ENCODE measurements at regions not wholly inside any gene's neighbourhood (a gene's known extent, or its start where the extent isn't known, plus 50 kb on each side); places are given as distances from the start of the nearest gene placed in this dataset.

DNA sequence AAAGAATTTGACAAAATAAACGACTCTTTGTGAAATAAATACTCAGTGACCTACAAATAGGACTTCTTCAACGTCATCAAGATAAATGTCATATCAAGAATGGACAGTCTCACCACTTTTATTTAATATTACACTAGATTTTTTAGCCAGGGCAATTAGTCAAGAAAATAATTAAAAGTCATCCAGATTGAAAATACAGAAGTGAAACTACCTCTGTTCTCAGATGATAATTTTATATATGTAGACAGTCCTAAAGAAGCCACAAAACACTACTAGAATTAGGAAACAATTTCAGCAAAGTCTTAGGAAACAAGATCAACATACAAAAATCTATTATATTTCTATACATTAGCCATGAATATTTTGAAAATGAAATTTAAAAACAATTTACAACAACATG, 689.6 kb upstream of the SEL1L start:
- no peaks in the 10 kb centered on the region for H4K20me1 ChIP-seq (ENCODE audit: insufficient read depth, low read length)
- H3K79me2 ChIP-seq (ENCODE audit: insufficient read depth, low read length): no peaks in the 10 kb centered on the region
- ATAC-seq (ENCODE audit: insufficient read depth, low read depth) (no peak), DNase-seq (no peak)
- no peak overlapping the region for H3K4me3 ChIP-seq (ENCODE audit: low read depth in 1 of 2, low read length in 2 of 2)
- H3K9me3 ChIP-seq (ENCODE audit: insufficient read depth, low read length, severe bottlenecking): no peaks in the 10 kb centered on the region
- H3K27me3 ChIP-seq (ENCODE audit: insufficient read depth, low read length, poor library complexity): no peaks in the 10 kb centered on the region
- H3K9ac ChIP-seq (ENCODE audit: low read depth, low read length): no peak overlapping the region
- no peaks in the 10 kb centered on the region for H3K36me3 ChIP-seq (ENCODE audit: insufficient read depth, low read length)
- no peak overlapping the region for H3K27ac ChIP-seq (ENCODE audit: low read length)
- TF ChIP-seq, protein P1, sequence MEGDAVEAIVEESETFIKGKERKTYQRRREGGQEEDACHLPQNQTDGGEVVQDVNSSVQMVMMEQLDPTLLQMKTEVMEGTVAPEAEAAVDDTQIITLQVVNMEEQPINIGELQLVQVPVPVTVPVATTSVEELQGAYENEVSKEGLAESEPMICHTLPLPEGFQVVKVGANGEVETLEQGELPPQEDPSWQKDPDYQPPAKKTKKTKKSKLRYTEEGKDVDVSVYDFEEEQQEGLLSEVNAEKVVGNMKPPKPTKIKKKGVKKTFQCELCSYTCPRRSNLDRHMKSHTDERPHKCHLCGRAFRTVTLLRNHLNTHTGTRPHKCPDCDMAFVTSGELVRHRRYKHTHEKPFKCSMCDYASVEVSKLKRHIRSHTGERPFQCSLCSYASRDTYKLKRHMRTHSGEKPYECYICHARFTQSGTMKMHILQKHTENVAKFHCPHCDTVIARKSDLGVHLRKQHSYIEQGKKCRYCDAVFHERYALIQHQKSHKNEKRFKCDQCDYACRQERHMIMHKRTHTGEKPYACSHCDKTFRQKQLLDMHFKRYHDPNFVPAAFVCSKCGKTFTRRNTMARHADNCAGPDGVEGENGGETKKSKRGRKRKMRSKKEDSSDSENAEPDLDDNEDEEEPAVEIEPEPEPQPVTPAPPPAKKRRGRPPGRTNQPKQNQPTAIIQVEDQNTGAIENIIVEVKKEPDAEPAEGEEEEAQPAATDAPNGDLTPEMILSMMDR (IDR thresholded peaks at IDR 0.05; ENCODE audit: borderline replicate concordance, extremely low read depth, low read length, poor library complexity, severe bottlenecking): no peak
- TF ChIP-seq EZH2 (IDR thresholded peaks at IDR 0.05; ENCODE audit: borderline replicate concordance, low read depth, low read length, severe bottlenecking): no peak
- no peak overlapping the region for H3K4me2 ChIP-seq (ENCODE audit: insufficient read depth, low read length)
- H3K4me1 ChIP-seq (ENCODE audit: insufficient read depth, low read length): no peaks in the 10 kb centered on the region
- no peak overlapping the region for H2AFZ ChIP-seq (ENCODE audit: low read depth, low read length)

DNA sequence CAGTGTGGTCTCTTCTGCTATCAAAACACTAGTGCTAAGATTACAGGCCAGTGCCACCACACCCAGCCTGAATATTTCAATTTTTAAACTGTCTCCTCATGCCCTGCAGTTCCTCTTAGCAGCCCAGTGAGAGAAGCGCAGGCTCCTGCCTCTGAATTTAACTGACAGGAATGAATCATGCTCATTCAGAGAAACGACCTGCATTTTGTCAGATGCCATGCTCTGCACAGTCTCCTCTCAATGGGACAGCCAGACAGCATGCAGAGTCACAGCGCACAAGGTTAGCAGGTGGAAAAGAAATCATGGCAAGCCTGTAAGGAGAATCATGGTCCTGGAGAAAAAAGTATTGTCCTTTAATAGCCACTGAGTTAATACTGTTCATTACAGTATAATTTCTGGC, 691.0 kb upstream of the SEL1L start:
- TF ChIP-seq, protein P1 (IDR thresholded peaks at IDR 0.05; ENCODE audit: borderline replicate concordance, extremely low read depth, low read length, poor library complexity, severe bottlenecking): no peak
- TF ChIP-seq EZH2 (IDR thresholded peaks at IDR 0.05; ENCODE audit: borderline replicate concordance, low read depth, low read length, severe bottlenecking): no peak
- ATAC-seq (ENCODE audit: insufficient read depth, low read depth) (no peak), DNase-seq (no peak)
- Histone ChIP-seq H3K27ac (ENCODE audit: low read length) (no peak overlapping the region), H3K36me3 (ENCODE audit: insufficient read depth, low read length) (no peaks in the 10 kb centered on the region), H3K4me1 (ENCODE audit: insufficient read depth, low read length) (no peaks in the 10 kb centered on the region), H3K9me3 (ENCODE audit: insufficient read depth, low read length, severe bottlenecking) (no peaks in the 10 kb centered on the region), H3K27me3 (ENCODE audit: insufficient read depth, low read length, poor library complexity) (no peaks in the 10 kb centered on the region), H3K9ac (ENCODE audit: low read depth, low read length) (no peak overlapping the region), H3K4me3 (ENCODE audit: low read depth in 1 of 2, low read length in 2 of 2) (no peak overlapping the region), H2AFZ (ENCODE audit: low read depth, low read length) (no peak overlapping the region), H3K4me2 (ENCODE audit: insufficient read depth, low read length) (no peak overlapping the region), H4K20me1 (ENCODE audit: insufficient read depth, low read length) (no peaks in the 10 kb centered on the region), H3K79me2 (ENCODE audit: insufficient read depth, low read length) (no peaks in the 10 kb centered on the region)

DNA sequence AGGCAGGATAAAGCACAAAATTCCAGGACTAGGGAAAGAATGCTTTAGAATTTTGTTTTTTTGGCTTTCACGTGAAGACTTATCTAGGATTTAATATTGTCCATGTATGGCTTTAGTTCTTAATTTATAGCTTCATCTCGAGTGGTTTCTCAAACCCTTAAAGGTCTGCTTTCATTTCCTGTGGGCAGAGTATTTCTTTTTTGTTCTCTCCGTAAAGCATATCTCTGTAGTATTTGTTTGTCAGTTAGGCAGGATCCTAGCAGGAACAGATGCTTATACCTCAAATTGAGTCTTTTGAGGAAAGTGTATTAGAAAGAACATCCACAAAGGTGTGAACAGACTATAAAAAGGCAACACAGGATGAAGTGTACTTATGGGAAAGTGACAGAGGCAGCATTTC, 697.1 kb upstream of the SEL1L start:
- H3K79me2 ChIP-seq (ENCODE audit: insufficient read depth, low read length): no peaks in the 10 kb centered on the region
- no peaks in the 10 kb centered on the region for H3K9me3 ChIP-seq (ENCODE audit: insufficient read depth, low read length, severe bottlenecking)
- ATAC-seq (ENCODE audit: insufficient read depth, low read depth) (no peak), DNase-seq (no peak)
- TF ChIP-seq, protein P1 (IDR thresholded peaks at IDR 0.05; ENCODE audit: borderline replicate concordance, extremely low read depth, low read length, poor library complexity, severe bottlenecking): no peak
- TF ChIP-seq EZH2 (IDR thresholded peaks at IDR 0.05; ENCODE audit: borderline replicate concordance, low read depth, low read length, severe bottlenecking): no peak
- H3K9ac ChIP-seq (ENCODE audit: low read depth, low read length): no peak overlapping the region
- no peak overlapping the region for H2AFZ ChIP-seq (ENCODE audit: low read depth, low read length)
- H3K27ac ChIP-seq (ENCODE audit: low read length): no peak overlapping the region
- H3K27me3 ChIP-seq (ENCODE audit: insufficient read depth, low read length, poor library complexity): no peaks in the 10 kb centered on the region
- no peaks in the 10 kb centered on the region for H3K4me1 ChIP-seq (ENCODE audit: insufficient read depth, low read length)
- H3K36me3 ChIP-seq (ENCODE audit: insufficient read depth, low read length): no peaks in the 10 kb centered on the region
- H3K4me3 ChIP-seq (ENCODE audit: low read depth in 1 of 2, low read length in 2 of 2): no peak overlapping the region
- H4K20me1 ChIP-seq (ENCODE audit: insufficient read depth, low read length): no peaks in the 10 kb centered on the region
- H3K4me2 ChIP-seq (ENCODE audit: insufficient read depth, low read length): no peak overlapping the region

DNA sequence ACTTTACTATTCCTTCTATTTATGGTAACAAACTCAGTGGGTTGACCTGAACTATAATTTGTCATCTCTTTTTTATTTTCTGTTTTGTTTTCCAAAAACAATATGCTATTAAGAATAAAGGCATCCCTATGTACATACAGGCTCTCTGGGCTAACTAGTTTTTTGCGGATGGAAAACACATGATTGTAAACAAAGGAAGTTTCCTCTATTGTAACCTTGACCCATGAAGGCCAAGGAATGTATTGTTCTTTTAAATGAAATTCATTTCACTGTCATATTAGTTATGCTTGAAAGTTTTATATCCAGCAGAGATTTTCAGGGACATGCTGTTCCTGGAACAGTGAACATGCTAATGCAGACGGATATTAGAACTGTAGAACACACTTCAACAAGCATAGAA, 705.0 kb upstream of the SEL1L start:
- Histone ChIP-seq H4K20me1 (ENCODE audit: insufficient read depth, low read length) (no peaks in the 10 kb centered on the region), H3K79me2 (ENCODE audit: insufficient read depth, low read length) (no peaks in the 10 kb centered on the region), H3K9me3 (ENCODE audit: insufficient read depth, low read length, severe bottlenecking) (no peaks in the 10 kb centered on the region), H3K27me3 (ENCODE audit: insufficient read depth, low read length, poor library complexity) (no peaks in the 10 kb centered on the region), H2AFZ (ENCODE audit: low read depth, low read length) (no peak overlapping the region), H3K4me2 (ENCODE audit: insufficient read depth, low read length) (no peak overlapping the region), H3K27ac (ENCODE audit: low read length) (no peak overlapping the region), H3K9ac (ENCODE audit: low read depth, low read length) (no peak overlapping the region), H3K4me1 (ENCODE audit: insufficient read depth, low read length) (no peaks in the 10 kb centered on the region), H3K4me3 (ENCODE audit: low read depth in 1 of 2, low read length in 2 of 2) (no peak overlapping the region), H3K36me3 (ENCODE audit: insufficient read depth, low read length) (no peaks in the 10 kb centered on the region)
- ATAC-seq (ENCODE audit: insufficient read depth, low read depth) (no peak), DNase-seq (no peak)
- TF ChIP-seq, protein P1 (IDR thresholded peaks at IDR 0.05; ENCODE audit: borderline replicate concordance, extremely low read depth, low read length, poor library complexity, severe bottlenecking): no peak

Measured in DND-41 (cell line).